HEK293 (cell line): ENCODE measurements at regions not wholly inside any gene's neighbourhood (a gene's known extent, or its start where the extent isn't known, plus 50 kb on each side); places are given as distances from the start of the nearest gene placed in this dataset.

Source experiments
- CTCF ChIA-PET: fragments of 350-600 bp; formaldehyde crosslinking; extraction: SDS; loops from one replicate; lab custom pipeline; 2021; ENCODE audit warnings: antibody characterized with exemption; lab: Yijun Ruan, JAX
- POLR2A ChIA-PET: fragments of 300-600 bp; formaldehyde crosslinking; extraction: SDS; loops from one replicate; lab custom pipeline; 2020; ENCODE audit warnings: antibody characterized with exemption, inconsistent platforms; lab: Yijun Ruan, JAX
- H3K27ac ChIP-seq: fragments of 200-500 bp; sonication (Bioruptor generic); 2 replicates; pipeline ENCODE4 v1.5.1; 2014; ENCODE audit warnings: low read depth, low read length, control low read depth, inconsistent platforms; ENCODE audit errors: extremely low read depth
- H3K36me3 ChIP-seq, 2 experiments: fragments of 200-500 bp in 1 of 2; sonication (Bioruptor generic) in 1 of 2; 1 replicate in 1 of 2; 2 replicates in 1 of 2; pipeline ENCODE4 v1.5.1; 2014 to 2017; ENCODE audit warnings: inconsistent platforms in 2 of 2, low read length in 2 of 2; ENCODE audit not compliant: control insufficient read depth in 2 of 2, insufficient read depth in 1 of 2
- H3K4me1 ChIP-seq: fragments of 200-500 bp; sonication (Bioruptor generic); 2 replicates; pipeline ENCODE4 v1.5.1; 2014; ENCODE audit warnings: mild to moderate bottlenecking, low read length, inconsistent platforms; ENCODE audit not compliant: control insufficient read depth, insufficient read depth
- H3K4me3 ChIP-seq: 2 replicates; pipeline ENCODE4 v1.5.1; 2011; ENCODE audit warnings: low read depth, mild to moderate bottlenecking, control low read depth, low read length, moderate library complexity
- H3K9me3 ChIP-seq: fragments of 200-500 bp; sonication (Bioruptor generic); 2 replicates; pipeline ENCODE4 v1.5.1; 2014; ENCODE audit warnings: low read depth, low read length, inconsistent platforms; ENCODE audit not compliant: control insufficient read depth, insufficient read depth
- AEBP2 ChIP-seq: fragments of 450-650 bp; formaldehyde crosslinking; IDR thresholded peaks from 2 replicates; pipeline ENCODE4 v1.5.1; 2016; ENCODE audit warnings: missing biosample characterization, missing genetic modification characterization, borderline replicate concordance
- OVOL3 ChIP-seq: fragments of 450-650 bp; formaldehyde crosslinking; IDR thresholded peaks from 2 replicates; pipeline ENCODE4 v1.5.1; 2016; ENCODE audit warnings: missing biosample characterization, missing genetic modification characterization
- RBAK ChIP-seq: fragments of 450-650 bp; formaldehyde crosslinking; IDR thresholded peaks from 2 replicates; pipeline ENCODE4 v1.5.1; 2016; ENCODE audit warnings: missing biosample characterization, missing genetic modification characterization
- ZBTB44 ChIP-seq: fragments of 450-650 bp; IDR thresholded peaks from 2 replicates; pipeline ENCODE4 v1.5.1; 2018; ENCODE audit warnings: missing biosample characterization, mild to moderate bottlenecking, missing genetic modification characterization
- ZFP41 ChIP-seq: fragments of 450-650 bp; formaldehyde crosslinking; IDR thresholded peaks from 2 replicates; pipeline ENCODE4 v1.5.1; 2016; ENCODE audit warnings: missing biosample characterization, missing genetic modification characterization, borderline replicate concordance
- ZNF16 ChIP-seq: fragments of 450-650 bp; formaldehyde crosslinking; IDR thresholded peaks from 2 replicates; pipeline ENCODE4 v1.5.1; 2016; ENCODE audit warnings: low read depth, missing biosample characterization, missing genetic modification characterization
- ZNF223 ChIP-seq: fragments of 450-650 bp; formaldehyde crosslinking; IDR thresholded peaks from 2 replicates; pipeline ENCODE4 v1.5.1; 2016; ENCODE audit warnings: missing biosample characterization, missing genetic modification characterization
- ZNF274 ChIP-seq, 2 experiments: fragments of 200-500 bp in 1 of 2; fragments of 450-650 bp in 1 of 2; sonication (Bioruptor generic) in 1 of 2; formaldehyde crosslinking in 1 of 2; IDR thresholded peaks; 2 replicates each; pipeline versions ENCODE4 v1.5.1 to v1.6.1; 2014 to 2016; ENCODE audit warnings: borderline replicate concordance in 1 of 2, inconsistent platforms in 1 of 2, low read length in 1 of 2, missing biosample characterization in 1 of 2, missing genetic modification characterization in 1 of 2
- ZNF280D ChIP-seq: fragments of 450-650 bp; formaldehyde crosslinking; IDR thresholded peaks from 2 replicates; pipeline ENCODE4 v1.5.1; 2016; ENCODE audit warnings: missing biosample characterization, missing genetic modification characterization
- ZNF292 ChIP-seq: fragments of 450-650 bp; formaldehyde crosslinking; IDR thresholded peaks from 2 replicates; pipeline ENCODE4 v1.5.1; 2016; ENCODE audit warnings: low read depth, missing biosample characterization, missing genetic modification characterization, borderline replicate concordance
- ZNF394 ChIP-seq: fragments of 450-650 bp; formaldehyde crosslinking; IDR thresholded peaks from 2 replicates; pipeline ENCODE4 v1.5.1; 2016; ENCODE audit warnings: missing biosample characterization, missing genetic modification characterization, mild to moderate bottlenecking, moderate library complexity, borderline replicate concordance
- ZNF514 ChIP-seq: fragments of 450-650 bp; formaldehyde crosslinking; IDR thresholded peaks from 2 replicates; pipeline ENCODE4 v1.5.1; 2016; ENCODE audit warnings: missing biosample characterization, missing genetic modification characterization
- ZNF621 ChIP-seq: fragments of 450-650 bp; formaldehyde crosslinking; IDR thresholded peaks from 2 replicates; pipeline ENCODE4 v1.5.1; 2017; ENCODE audit warnings: missing biosample characterization, missing genetic modification characterization
- ZNF654 ChIP-seq: fragments of 450-650 bp; formaldehyde crosslinking; IDR thresholded peaks from 2 replicates; pipeline ENCODE4 v1.5.1; 2016; ENCODE audit warnings: low read depth, missing biosample characterization, missing genetic modification characterization
- ZNF707 ChIP-seq: fragments of 450-650 bp; formaldehyde crosslinking; IDR thresholded peaks from 2 replicates; pipeline ENCODE4 v1.5.1; 2016; ENCODE audit warnings: missing biosample characterization, missing genetic modification characterization
- ZNF747 ChIP-seq: fragments of 450-650 bp; formaldehyde crosslinking; IDR thresholded peaks from 2 replicates; pipeline ENCODE4 v1.5.1; 2016; ENCODE audit warnings: missing biosample characterization, missing genetic modification characterization
- ZNF777 ChIP-seq: fragments of 450-650 bp; formaldehyde crosslinking; IDR thresholded peaks from 2 replicates; pipeline ENCODE4 v1.5.1; 2017; ENCODE audit warnings: missing biosample characterization, missing genetic modification characterization, borderline replicate concordance
- ZNF785 ChIP-seq: fragments of 450-650 bp; formaldehyde crosslinking; IDR thresholded peaks from 2 replicates; pipeline ENCODE4 v1.5.1; 2016; ENCODE audit warnings: missing biosample characterization, missing genetic modification characterization
- ZNF830 ChIP-seq: fragments of 450-650 bp; IDR thresholded peaks from 2 replicates; pipeline ENCODE4 v1.5.0; 2018; ENCODE audit warnings: missing biosample characterization, missing genetic modification characterization, low read depth, mild to moderate bottlenecking, moderate library complexity
- ZSCAN18 ChIP-seq: fragments of 450-650 bp; formaldehyde crosslinking; IDR thresholded peaks from 2 replicates; pipeline ENCODE4 v1.5.1; 2016; ENCODE audit warnings: missing biosample characterization, missing genetic modification characterization
- ZXDB ChIP-seq: fragments of 450-650 bp; formaldehyde crosslinking; IDR thresholded peaks from 2 replicates; pipeline ENCODE4 v1.5.1; 2016; ENCODE audit warnings: missing biosample characterization, missing genetic modification characterization

- POLR2A ChIA-PET = no interaction called here
- Histone ChIP-seq H3K4me1 (no peaks in the 10 kb centered on the region), H3K27ac (no peak overlapping the region), H3K4me3 (no peak overlapping the region), H3K9me3 (no peaks in the 10 kb centered on the region), H3K36me3 (no peaks in the 10 kb centered on the region)
- CTCF ChIA-PET = no interaction called here
- no peak for TF ChIP-seq ZNF280D (tag by site-specific recombination)
- no peak for TF ChIP-seq ZNF707 (tag by site-specific recombination)
- no peak for TF ChIP-seq ZNF830 (tag by site-specific recombination)
Measured at GRCh38 chr17:33481652-33482051, 188.6 kb upstream of the ASIC2 start.

GRCh38 chr17:33482636-33483035 is 189.5 kb upstream of the ASIC2 start:
- POLR2A ChIA-PET = no interaction called here
- H3K36me3 ChIP-seq = no peaks in the 10 kb centered on the region
- CTCF ChIA-PET = interaction anchor here (0.6 kb wide), 1 partner anchor 154 kb away, joined by 3 read pairs; no protein-coding TSS in a partner anchor
- H3K4me3 ChIP-seq = no peak overlapping the region
- H3K9me3 ChIP-seq = no peaks in the 10 kb centered on the region
- H3K27ac ChIP-seq = no peak overlapping the region
- H3K4me1 ChIP-seq = no peaks in the 10 kb centered on the region
- TF ChIP-seq ZNF785 (tag by site-specific recombination) (no peak), ZNF654 (tag by site-specific recombination) (no peak), RBAK (tag by site-specific recombination) (no peak), ZNF621 (tag by site-specific recombination) (no peak)
- TF ChIP-seq, all 188 proteins: peak for 0

GRCh38 chr17:33484559-33484958 is 191.5 kb upstream of the ASIC2 start:
- Histone ChIP-seq H3K36me3 (no peaks in the 10 kb centered on the region), H3K27ac (no peak overlapping the region), H3K4me1 (no peaks in the 10 kb centered on the region), H3K4me3 (no peak overlapping the region), H3K9me3 (no peaks in the 10 kb centered on the region)
- ChIA-PET CTCF (interaction anchor here (1.4 kb wide), 1 partner anchor 36 kb away, joined by 4 read pairs; no protein-coding TSS in a partner anchor), POLR2A (no interaction called here)
- no peak for TF ChIP-seq ZBTB44 (tag by site-specific recombination)
- TF ChIP-seq ZNF747 (tag by site-specific recombination) = no peak
- no peak for TF ChIP-seq ZFP41 (tag by site-specific recombination)
- TF ChIP-seq ZNF223 (tag by site-specific recombination) = no peak
- no peak for TF ChIP-seq ZNF394 (tag by site-specific recombination)
- no peak for TF ChIP-seq ZNF621 (tag by site-specific recombination)
- no peak for TF ChIP-seq RBAK (tag by site-specific recombination)
- TF ChIP-seq ZNF707 (tag by site-specific recombination) = no peak
- TF ChIP-seq AEBP2 (tag by site-specific recombination) = no peak
- TF ChIP-seq ZNF16 (tag by site-specific recombination) = no peak
- TF ChIP-seq ZNF514 = no peak
- no peak for TF ChIP-seq OVOL3
- no peak for TF ChIP-seq ZXDB
- no peak for TF ChIP-seq ZSCAN18 (tag by site-specific recombination)
- no peak for TF ChIP-seq ZNF777 (tag by site-specific recombination)
- TF ChIP-seq ZNF274 (IDR thresholded peaks at IDR 0.05; ENCODE audit: low read length) = no peak
- TF ChIP-seq ZNF274 (tag by site-specific recombination; IDR thresholded peaks at IDR 0.05; ENCODE audit: borderline replicate concordance) = no peak
- no peak for TF ChIP-seq ZNF292
